ENCODE measurements at regions not wholly inside any gene's neighbourhood (a gene's known extent, or its start where the extent isn't known, plus 50 kb on each side); places are given as distances from the start of the nearest gene placed in this dataset.

DNA sequence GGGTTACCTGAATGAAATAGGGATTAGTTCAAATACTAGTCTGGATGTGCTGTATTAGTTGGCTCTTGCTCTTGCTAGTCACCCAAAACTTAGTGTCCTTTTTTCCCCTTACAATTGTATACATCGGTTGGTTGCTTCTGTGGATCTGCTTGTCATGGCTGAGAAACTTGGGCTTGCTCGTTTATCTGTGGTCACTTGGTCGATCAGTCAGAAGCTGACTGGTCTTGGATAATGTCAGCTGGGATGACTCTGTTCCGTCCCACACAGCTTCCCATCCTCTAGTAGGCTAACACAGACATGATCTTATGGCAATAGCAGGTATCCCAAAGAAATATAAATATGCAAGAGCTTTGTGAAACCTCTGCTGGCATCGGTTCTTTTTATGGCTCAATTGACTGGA, 807.4 kb downstream of the MAT2B start:
- no peaks in the 10 kb centered on the region for H3K36me3 ChIP-seq (ENCODE audit: control insufficient read depth, insufficient read depth, low read length)
- TF ChIP-seq, protein P1, sequence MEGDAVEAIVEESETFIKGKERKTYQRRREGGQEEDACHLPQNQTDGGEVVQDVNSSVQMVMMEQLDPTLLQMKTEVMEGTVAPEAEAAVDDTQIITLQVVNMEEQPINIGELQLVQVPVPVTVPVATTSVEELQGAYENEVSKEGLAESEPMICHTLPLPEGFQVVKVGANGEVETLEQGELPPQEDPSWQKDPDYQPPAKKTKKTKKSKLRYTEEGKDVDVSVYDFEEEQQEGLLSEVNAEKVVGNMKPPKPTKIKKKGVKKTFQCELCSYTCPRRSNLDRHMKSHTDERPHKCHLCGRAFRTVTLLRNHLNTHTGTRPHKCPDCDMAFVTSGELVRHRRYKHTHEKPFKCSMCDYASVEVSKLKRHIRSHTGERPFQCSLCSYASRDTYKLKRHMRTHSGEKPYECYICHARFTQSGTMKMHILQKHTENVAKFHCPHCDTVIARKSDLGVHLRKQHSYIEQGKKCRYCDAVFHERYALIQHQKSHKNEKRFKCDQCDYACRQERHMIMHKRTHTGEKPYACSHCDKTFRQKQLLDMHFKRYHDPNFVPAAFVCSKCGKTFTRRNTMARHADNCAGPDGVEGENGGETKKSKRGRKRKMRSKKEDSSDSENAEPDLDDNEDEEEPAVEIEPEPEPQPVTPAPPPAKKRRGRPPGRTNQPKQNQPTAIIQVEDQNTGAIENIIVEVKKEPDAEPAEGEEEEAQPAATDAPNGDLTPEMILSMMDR (conservative IDR thresholded peaks at IDR 0.05): no peak
- H3K4me3 ChIP-seq (ENCODE audit: low read length): no peak overlapping the region
- no peaks in the 10 kb centered on the region for H3K27me3 ChIP-seq (ENCODE audit: control insufficient read depth, insufficient read depth, low read length, poor library complexity, severe bottlenecking)
- no peak overlapping the region for H3K4me3 Mint-ChIP-seq
- no peaks in the 10 kb centered on the region for H3K27me3 Mint-ChIP-seq (ENCODE audit: insufficient read depth)
- H3K4me1 ChIP-seq (ENCODE audit: control insufficient read depth, insufficient read depth, low read length): no peaks in the 10 kb centered on the region
- no peaks in the 10 kb centered on the region for H3K36me3 Mint-ChIP-seq (ENCODE audit: low read depth)
- no peak overlapping the region for H3K27ac ChIP-seq (ENCODE audit: low read depth, low read length)
- WGBS, 2 experiments (ENCODE audit: insufficient coverage in 1 of 2, insufficient read length in 1 of 2): 94 to 97% methylated on average over 3 to 5 of the region's 5 CpGs
- no peak overlapping the region for H3K9ac ChIP-seq (ENCODE audit: extremely low read depth, low read length, poor library complexity, severe bottlenecking)
- H3K9me3 ChIP-seq (ENCODE audit: control insufficient read depth, low read length): no peaks in the 10 kb centered on the region
- H3K27ac Mint-ChIP-seq: no peak overlapping the region
- H3K9me3 Mint-ChIP-seq: no peaks in the 10 kb centered on the region
- DNase-seq: no peak
- H3K4me1 Mint-ChIP-seq: peaks cover 4% of the 10 kb centered on the region

DNA sequence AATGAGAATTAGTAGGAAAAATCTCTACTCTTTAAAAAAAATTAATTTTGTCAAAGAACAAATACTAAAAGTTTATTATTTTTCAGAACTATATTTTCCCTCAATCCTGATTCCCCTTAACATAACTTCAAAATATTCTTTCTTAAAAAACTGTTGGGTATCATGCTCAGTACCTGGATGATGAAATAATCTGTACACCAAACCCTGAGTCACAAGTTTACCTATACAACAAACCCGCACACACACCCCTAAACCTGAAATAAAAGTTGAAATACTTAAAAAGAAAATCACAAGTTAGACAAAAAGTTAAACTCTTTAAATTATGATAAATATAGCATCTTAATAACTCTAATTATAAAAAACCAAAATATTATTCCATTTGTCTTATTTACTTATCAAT, 812.3 kb downstream of the MAT2B start:
- H3K27ac Mint-ChIP-seq: no peak overlapping the region
- no peak for DNase-seq
- no peaks in the 10 kb centered on the region for H3K9me3 Mint-ChIP-seq
- TF ChIP-seq, protein P1 (conservative IDR thresholded peaks at IDR 0.05): no peak
- H3K4me1 Mint-ChIP-seq: peaks cover 4% of the 10 kb centered on the region
- Histone ChIP-seq H3K9ac (ENCODE audit: extremely low read depth, low read length, poor library complexity, severe bottlenecking) (no peak overlapping the region), H3K27ac (ENCODE audit: low read depth, low read length) (no peak overlapping the region), H3K9me3 (ENCODE audit: control insufficient read depth, low read length) (no peaks in the 10 kb centered on the region), H3K4me3 (ENCODE audit: low read length) (no peak overlapping the region), H3K36me3 (ENCODE audit: control insufficient read depth, insufficient read depth, low read length) (no peaks in the 10 kb centered on the region), H3K4me1 (ENCODE audit: control insufficient read depth, insufficient read depth, low read length) (no peaks in the 10 kb centered on the region), H3K27me3 (ENCODE audit: control insufficient read depth, insufficient read depth, low read length, poor library complexity, severe bottlenecking) (no peaks in the 10 kb centered on the region)
- no CpG with 5 or more reads among the region's 1 CpG for WGBS, 2 experiments (ENCODE audit: insufficient coverage in 1 of 2, insufficient read length in 1 of 2)
- H3K27me3 Mint-ChIP-seq (ENCODE audit: insufficient read depth): no peaks in the 10 kb centered on the region
- H3K36me3 Mint-ChIP-seq (ENCODE audit: low read depth): no peaks in the 10 kb centered on the region
- H3K4me3 Mint-ChIP-seq: no peak overlapping the region

- H3K9me3 ChIP-seq (ENCODE audit: control insufficient read depth, low read length): no peaks in the 10 kb centered on the region
- DNase-seq: no peak
- Mint-ChIP-seq H3K4me3 (no peak overlapping the region), H3K9me3 (no peaks in the 10 kb centered on the region), H3K27me3 (ENCODE audit: insufficient read depth) (no peaks in the 10 kb centered on the region), H3K4me1 (peaks cover 4% of the 10 kb centered on the region), H3K36me3 (ENCODE audit: low read depth) (no peaks in the 10 kb centered on the region), H3K27ac (no peak overlapping the region)
- H3K36me3 ChIP-seq (ENCODE audit: control insufficient read depth, insufficient read depth, low read length): no peaks in the 10 kb centered on the region
- no peaks in the 10 kb centered on the region for H3K27me3 ChIP-seq (ENCODE audit: control insufficient read depth, insufficient read depth, low read length, poor library complexity, severe bottlenecking)
- no peak overlapping the region for H3K4me3 ChIP-seq (ENCODE audit: low read length)
- H3K9ac ChIP-seq (ENCODE audit: extremely low read depth, low read length, poor library complexity, severe bottlenecking): no peak overlapping the region
- TF ChIP-seq, protein P1 (conservative IDR thresholded peaks at IDR 0.05): no peak
- H3K4me1 ChIP-seq (ENCODE audit: control insufficient read depth, insufficient read depth, low read length): no peaks in the 10 kb centered on the region
- 78 to 79% methylated on average over 3 of the region's 3 CpGs for WGBS, 2 experiments (ENCODE audit: insufficient coverage in 1 of 2, insufficient read length in 1 of 2)
- H3K27ac ChIP-seq (ENCODE audit: low read depth, low read length): no peak overlapping the region
Observed at GRCh38 chr5:164319161-164319560, 813.7 kb downstream of the MAT2B start.

All from endodermal cell (in vitro differentiated cells).